GM06990 (cell line): ENCODE measurements at regions not wholly inside any gene's neighbourhood (a gene's known extent, or its start where the extent isn't known, plus 50 kb on each side); places are given as distances from the start of the nearest gene placed in this dataset.
A peak's percentile ranks its signal among the peaks of the same experiment; 100 is the strongest.

Source experiments
- DNase-seq: peaks from one replicate; pipeline ENCODE4 v3.0.0-alpha.2; 2011; ENCODE audit not compliant: insufficient read length; ENCODE audit errors: extremely low read depth
- H3K27me3 ChIP-seq: replicated peaks from 2 replicates; pipeline ENCODE4 v1.6.0; 2011; ENCODE audit warnings: low read length; ENCODE audit not compliant: control insufficient read depth, insufficient read depth
- H3K36me3 ChIP-seq: 2 replicates; pipeline ENCODE4 v1.5.1; 2011; ENCODE audit warnings: low read length; ENCODE audit not compliant: control insufficient read depth, insufficient read depth
- H3K4me3 ChIP-seq: replicated peaks from 2 replicates; pipeline ENCODE4 v1.5.1; 2011; ENCODE audit warnings: low read depth, mild to moderate bottlenecking, control low read depth, low read length
- TF ChIP-seq, protein P1 (sequence below): IDR thresholded peaks from 2 replicates; pipeline ENCODE4 v1.5.1; 2011; ENCODE audit warnings: low read length, control low read depth, mild to moderate bottlenecking, inconsistent platforms; ENCODE audit not compliant: insufficient read depth, poor library complexity, severe bottlenecking

DNA sequence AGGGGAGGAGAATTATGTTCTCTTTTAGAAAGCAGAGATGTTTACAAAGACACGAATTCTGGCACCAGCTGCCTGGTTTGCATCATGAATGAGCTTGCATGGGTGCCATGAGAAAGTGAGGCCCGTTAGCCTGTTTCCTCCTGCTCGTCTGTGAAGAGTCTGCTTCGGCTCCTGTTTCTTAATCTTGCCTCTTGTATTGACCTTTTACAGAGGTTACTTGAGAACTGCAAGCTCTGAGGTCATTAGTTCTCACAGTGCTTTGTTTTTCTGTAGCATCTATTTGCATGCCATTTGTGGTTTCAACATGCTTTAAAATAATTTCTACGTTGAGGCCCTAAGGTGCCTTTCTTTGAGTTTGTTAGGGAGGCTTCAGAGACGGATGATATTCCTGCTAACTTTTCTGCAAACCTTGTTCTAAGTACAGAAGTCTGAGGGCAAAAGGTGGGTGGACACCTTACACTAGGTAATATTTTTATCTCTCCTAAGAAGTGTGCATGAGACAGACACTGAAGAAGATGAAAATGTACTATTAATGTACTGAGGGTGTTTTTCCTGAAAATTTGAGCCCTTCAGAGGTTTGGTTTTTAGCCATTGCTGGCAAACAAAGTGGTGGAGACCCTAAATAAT, 53.4 kb upstream of the LINC00305 start:
- no peaks in the 10 kb centered on the region for H3K27me3 ChIP-seq
- no peaks in the 10 kb centered on the region for H3K36me3 ChIP-seq
- TF ChIP-seq, protein P1, sequence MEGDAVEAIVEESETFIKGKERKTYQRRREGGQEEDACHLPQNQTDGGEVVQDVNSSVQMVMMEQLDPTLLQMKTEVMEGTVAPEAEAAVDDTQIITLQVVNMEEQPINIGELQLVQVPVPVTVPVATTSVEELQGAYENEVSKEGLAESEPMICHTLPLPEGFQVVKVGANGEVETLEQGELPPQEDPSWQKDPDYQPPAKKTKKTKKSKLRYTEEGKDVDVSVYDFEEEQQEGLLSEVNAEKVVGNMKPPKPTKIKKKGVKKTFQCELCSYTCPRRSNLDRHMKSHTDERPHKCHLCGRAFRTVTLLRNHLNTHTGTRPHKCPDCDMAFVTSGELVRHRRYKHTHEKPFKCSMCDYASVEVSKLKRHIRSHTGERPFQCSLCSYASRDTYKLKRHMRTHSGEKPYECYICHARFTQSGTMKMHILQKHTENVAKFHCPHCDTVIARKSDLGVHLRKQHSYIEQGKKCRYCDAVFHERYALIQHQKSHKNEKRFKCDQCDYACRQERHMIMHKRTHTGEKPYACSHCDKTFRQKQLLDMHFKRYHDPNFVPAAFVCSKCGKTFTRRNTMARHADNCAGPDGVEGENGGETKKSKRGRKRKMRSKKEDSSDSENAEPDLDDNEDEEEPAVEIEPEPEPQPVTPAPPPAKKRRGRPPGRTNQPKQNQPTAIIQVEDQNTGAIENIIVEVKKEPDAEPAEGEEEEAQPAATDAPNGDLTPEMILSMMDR = no peak
- H3K4me3 ChIP-seq = no peak overlapping the region
- peak; percentile 9 for DNase-seq

DNA sequence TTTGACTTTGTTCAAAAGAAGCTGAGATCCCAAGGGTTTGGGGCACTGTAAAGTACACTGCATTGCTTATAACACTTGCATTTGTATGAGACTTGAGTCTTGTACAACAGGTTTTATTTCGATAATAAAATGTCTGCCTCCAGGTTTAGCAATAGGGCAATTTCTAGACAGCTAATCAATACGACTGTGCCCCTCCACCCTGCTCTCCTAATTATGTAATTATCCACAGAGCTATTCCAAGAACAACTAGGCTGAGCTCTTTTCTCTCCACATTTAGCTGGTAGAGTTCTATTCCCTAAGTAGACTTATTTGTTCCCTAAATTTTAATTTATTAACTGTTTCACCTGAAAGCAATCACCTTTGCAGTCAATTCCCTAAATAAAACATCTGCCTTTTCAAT, 52.9 kb upstream of the LINC00305 start:
- DNase-seq = no peak
- no peaks in the 10 kb centered on the region for H3K36me3 ChIP-seq
- H3K27me3 ChIP-seq = no peaks in the 10 kb centered on the region
- H3K4me3 ChIP-seq = no peak overlapping the region
- TF ChIP-seq, protein P1 = no peak

DNA sequence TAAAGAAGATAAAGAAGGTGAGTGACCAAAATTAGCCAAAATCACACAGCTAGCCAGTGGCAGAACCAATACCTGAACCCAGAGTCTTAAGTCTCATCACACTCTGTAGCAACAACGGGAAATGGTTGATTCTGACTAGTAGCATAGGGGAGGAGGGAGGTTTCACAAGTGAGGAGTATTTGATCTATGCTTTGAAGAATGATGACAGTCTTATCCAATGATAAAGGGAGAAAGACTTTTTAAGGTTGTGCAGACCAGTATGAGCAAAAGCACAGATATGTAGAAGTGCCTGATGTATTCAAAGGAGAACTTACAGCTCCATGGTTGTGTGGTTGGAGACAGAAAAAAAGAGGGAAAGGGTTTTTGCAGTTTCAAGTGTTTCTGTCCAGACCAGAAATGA, 50.7 kb upstream of the LINC00305 start:
- TF ChIP-seq, protein P1 = no peak
- Histone ChIP-seq H3K4me3 (no peak overlapping the region), H3K27me3 (no peaks in the 10 kb centered on the region), H3K36me3 (no peaks in the 10 kb centered on the region)
- DNase-seq = no peak
